Upper lobe of right lung (tissue), 1 donor: ENCODE measurements at regions not wholly inside any gene's neighbourhood (a gene's known extent, or its start where the extent isn't known, plus 50 kb on each side); places are given as distances from the start of the nearest gene placed in this dataset.

Experiments
- ATAC-seq: fragments of 200-7000 bp; cut with Tn5 transposase; one replicate; pipeline ENCODE4 v1.9.1; 2020; ENCODE audit warnings: mild to moderate bottlenecking, moderate library complexity
- DNase-seq: peaks from one replicate; pipeline ENCODE4 v3.0.0-alpha.2; 2020
- H3K27ac ChIP-seq: fragments of 200-600 bp; one replicate; pipeline ENCODE4 v1.8.0; 2022
- H3K27me3 ChIP-seq: fragments of 200-600 bp; one replicate; pipeline ENCODE4 v1.8.0; 2022; ENCODE audit warnings: mild to moderate bottlenecking
- H3K36me3 ChIP-seq: fragments of 200-600 bp; one replicate; pipeline ENCODE4 v1.8.0; 2022
- H3K4me1 ChIP-seq: fragments of 200-600 bp; one replicate; pipeline ENCODE4 v1.8.0; 2022
- H3K4me3 ChIP-seq: fragments of 200-600 bp; one replicate; pipeline ENCODE4 v1.8.0; 2022; ENCODE audit warnings: mild to moderate bottlenecking
- H3K9me3 ChIP-seq: fragments of 200-600 bp; one replicate; pipeline ENCODE4 v1.8.0; 2022
- CTCF ChIP-seq: fragments of 200-600 bp; IDR thresholded peaks from one replicate; pipeline ENCODE4 v1.8.0; 2022; ENCODE audit warnings: antibody characterized with exemption
- intact Hi-C: fragments of 100-400 bp; cut with DNase I; formaldehyde crosslinking; loops from one replicate; pipeline ENCODE4 v1.11.0; 2022
- donor health status: DM: no; HTN: yes; CAD: no; lungs with severe emphysema.

GRCh38 chr3:34267088-34267487 lies 468.7 kb downstream of the PDCD6IP start:
- ATAC-seq = no peak
- TF ChIP-seq CTCF = no peak
- H3K27ac ChIP-seq = no peak overlapping the region

GRCh38 chr3:34268032-34268709 lies 469.7 kb downstream of the PDCD6IP start:
- Histone ChIP-seq H3K4me3 (no peak overlapping the region), H3K9me3 (no peaks in the 10 kb centered on the region), H3K4me1 (no peaks in the 10 kb centered on the region), H3K27ac (no peak overlapping the region), H3K27me3 (no peaks in the 10 kb centered on the region), H3K36me3 (no peaks in the 10 kb centered on the region)
- DNase-seq (no peak), ATAC-seq (no peak)
- TF ChIP-seq CTCF = no peak
- intact Hi-C loops = no loop called here

More at GRCh38 chr3:34267088-34267487, 468.7 kb downstream of the PDCD6IP start:
- Histone ChIP-seq H3K4me3 (no peak overlapping the region), H3K36me3 (no peaks in the 10 kb centered on the region), H3K9me3 (no peaks in the 10 kb centered on the region), H3K27me3 (no peaks in the 10 kb centered on the region), H3K4me1 (no peaks in the 10 kb centered on the region)
- intact Hi-C loops = no loop called here
- no peak for DNase-seq

GRCh38 chr3:34275811-34276210 lies 477.4 kb downstream of the PDCD6IP start:
- no peak overlapping the region for H3K27ac ChIP-seq
- H3K4me1 ChIP-seq = no peaks in the 10 kb centered on the region
- H3K9me3 ChIP-seq = no peaks in the 10 kb centered on the region
- no peak overlapping the region for H3K4me3 ChIP-seq
- intact Hi-C loops = no loop called here
- no peak for ATAC-seq
- TF ChIP-seq CTCF = no peak
- no peaks in the 10 kb centered on the region for H3K36me3 ChIP-seq
- DNase-seq = no peak
- no peaks in the 10 kb centered on the region for H3K27me3 ChIP-seq

- Histone ChIP-seq H3K4me1 (no peaks in the 10 kb centered on the region), H3K4me3 (no peak overlapping the region), H3K36me3 (no peaks in the 10 kb centered on the region), H3K27me3 (no peaks in the 10 kb centered on the region), H3K9me3 (no peaks in the 10 kb centered on the region), H3K27ac (no peak overlapping the region)
- no peak for ATAC-seq
- TF ChIP-seq CTCF = no peak
- no peak for DNase-seq
- intact Hi-C loops = no loop called here
Measured at GRCh38 chr3:34276342-34276741, 477.9 kb downstream of the PDCD6IP start.

GRCh38 chr3:34277110-34277509 lies 478.7 kb downstream of the PDCD6IP start:
- no peak for TF ChIP-seq CTCF
- H3K4me1 ChIP-seq = no peaks in the 10 kb centered on the region
- no peak overlapping the region for H3K4me3 ChIP-seq
- H3K9me3 ChIP-seq = no peaks in the 10 kb centered on the region
- H3K27me3 ChIP-seq = no peaks in the 10 kb centered on the region
- DNase-seq = no peak
- H3K27ac ChIP-seq = no peak overlapping the region
- no peak for ATAC-seq
- intact Hi-C loops = no loop called here
- H3K36me3 ChIP-seq = no peaks in the 10 kb centered on the region

- ATAC-seq = no peak
- H3K9me3 ChIP-seq = no peaks in the 10 kb centered on the region
- intact Hi-C loops = no loop called here
- H3K27me3 ChIP-seq = no peaks in the 10 kb centered on the region
- no peak for DNase-seq
- no peak for TF ChIP-seq CTCF
- H3K4me1 ChIP-seq = no peaks in the 10 kb centered on the region
- no peaks in the 10 kb centered on the region for H3K36me3 ChIP-seq
- no peak overlapping the region for H3K27ac ChIP-seq
- H3K4me3 ChIP-seq = no peak overlapping the region
Measured at GRCh38 chr3:34279901-34280300, 481.5 kb downstream of the PDCD6IP start.
